T-helper 2 cell treated with Interferon-gamma antibody and Interleukin-4, amounts not matched to agents 5 μg/mL and 100 μg/mL, for 36 hours (primary cell): ENCODE measurements at regions not wholly inside any gene's neighbourhood (a gene's known extent, or its start where the extent isn't known, plus 50 kb on each side); places are given as distances from the start of the nearest gene placed in this dataset.

Source experiments
- DNase-seq: peaks from one replicate; pipeline ENCODE4 v3.0.0; 2021; ENCODE audit warnings: low spot score
- H3K27ac Mint-ChIP-seq: one replicate; pipeline ENCODE4 v1.8.0; 2021; ENCODE audit warnings: mild to moderate bottlenecking, mixed read lengths
- H3K27me3 Mint-ChIP-seq: one replicate; pipeline ENCODE4 v1.8.0; 2021; ENCODE audit warnings: low read depth, mixed read lengths
- H3K36me3 Mint-ChIP-seq: one replicate; pipeline ENCODE4 v1.8.0; 2021; ENCODE audit warnings: low read depth, mixed read lengths
- H3K4me1 Mint-ChIP-seq: one replicate; pipeline ENCODE4 v1.8.0; 2021; ENCODE audit warnings: low read depth, mixed read lengths
- H3K4me3 Mint-ChIP-seq: one replicate; pipeline ENCODE4 v1.8.0; 2022; ENCODE audit warnings: mild to moderate bottlenecking, moderate library complexity, mixed read lengths
- H3K9me3 Mint-ChIP-seq: one replicate; pipeline ENCODE4 v1.8.0; 2021; ENCODE audit warnings: mixed read lengths

- no peaks in the 10 kb centered on the region for H3K4me1 Mint-ChIP-seq
These were observed 348.1 kb upstream of the CITED2 start for GRCh38 chr6:139722530-139722929.

GRCh38 chr6:139721954-139722353 lies 347.5 kb upstream of the CITED2 start:
- Mint-ChIP-seq H3K9me3 (no peaks in the 10 kb centered on the region), H3K27me3 (peaks cover 2% of the 10 kb centered on the region), H3K36me3 (no peaks in the 10 kb centered on the region), H3K4me1 (no peaks in the 10 kb centered on the region), H3K27ac (no peak overlapping the region), H3K4me3 (no peak overlapping the region)
- no peak for DNase-seq

More at GRCh38 chr6:139722530-139722929, 348.1 kb upstream of the CITED2 start:
- Mint-ChIP-seq H3K27ac (no peak overlapping the region), H3K36me3 (no peaks in the 10 kb centered on the region), H3K27me3 (peaks cover 2% of the 10 kb centered on the region), H3K9me3 (no peaks in the 10 kb centered on the region), H3K4me3 (no peak overlapping the region)
- no peak for DNase-seq

- Mint-ChIP-seq H3K27ac (no peak overlapping the region), H3K4me3 (no peak overlapping the region), H3K4me1 (no peaks in the 10 kb centered on the region), H3K9me3 (no peaks in the 10 kb centered on the region), H3K36me3 (no peaks in the 10 kb centered on the region), H3K27me3 (peaks cover 15% of the 10 kb centered on the region)
- no peak for DNase-seq
These were observed 339.6 kb upstream of the CITED2 start for GRCh38 chr6:139713900-139714506.

GRCh38 chr6:139713424-139713823 lies 339.0 kb upstream of the CITED2 start:
- Mint-ChIP-seq H3K4me3 (no peak overlapping the region), H3K27ac (no peak overlapping the region), H3K27me3 (peaks cover 15% of the 10 kb centered on the region), H3K4me1 (no peaks in the 10 kb centered on the region), H3K9me3 (no peaks in the 10 kb centered on the region), H3K36me3 (no peaks in the 10 kb centered on the region)
- DNase-seq, result no peak

- Mint-ChIP-seq H3K4me1 (no peaks in the 10 kb centered on the region), H3K36me3 (no peaks in the 10 kb centered on the region), H3K9me3 (no peaks in the 10 kb centered on the region), H3K27ac (no peak overlapping the region), H3K27me3 (peaks cover 15% of the 10 kb centered on the region), H3K4me3 (no peak overlapping the region)
- DNase-seq, result no peak
These were observed 338.4 kb upstream of the CITED2 start for GRCh38 chr6:139712830-139713229.

- Mint-ChIP-seq H3K27me3 (peaks cover 15% of the 10 kb centered on the region), H3K27ac (no peak overlapping the region), H3K4me3 (no peak overlapping the region), H3K36me3 (no peaks in the 10 kb centered on the region), H3K4me1 (no peaks in the 10 kb centered on the region), H3K9me3 (no peaks in the 10 kb centered on the region)
- no peak for DNase-seq
These were observed 337.5 kb upstream of the CITED2 start for GRCh38 chr6:139711804-139712585.

- Mint-ChIP-seq H3K27ac (no peak overlapping the region), H3K4me3 (no peak overlapping the region), H3K27me3 (peaks cover 13% of the 10 kb centered on the region), H3K36me3 (no peaks in the 10 kb centered on the region), H3K9me3 (no peaks in the 10 kb centered on the region), H3K4me1 (no peaks in the 10 kb centered on the region)
- DNase-seq, result no peak
These were observed 336.1 kb upstream of the CITED2 start for GRCh38 chr6:139710556-139710955.

- peaks cover 13% of the 10 kb centered on the region for H3K27me3 Mint-ChIP-seq
- no peaks in the 10 kb centered on the region for H3K9me3 Mint-ChIP-seq
- no peaks in the 10 kb centered on the region for H3K36me3 Mint-ChIP-seq
- H3K27ac Mint-ChIP-seq, result no peak overlapping the region
- DNase-seq, result no peak
- H3K4me3 Mint-ChIP-seq, result no peak overlapping the region
- H3K4me1 Mint-ChIP-seq, result no peaks in the 10 kb centered on the region
These were observed 334.1 kb upstream of the CITED2 start for GRCh38 chr6:139708337-139709199.

GRCh38 chr6:139706912-139707311 lies 332.5 kb upstream of the CITED2 start:
- DNase-seq, result no peak
- H3K27me3 Mint-ChIP-seq, result peaks cover 11% of the 10 kb centered on the region
- H3K27ac Mint-ChIP-seq, result no peak overlapping the region
- no peaks in the 10 kb centered on the region for H3K9me3 Mint-ChIP-seq
- no peaks in the 10 kb centered on the region for H3K36me3 Mint-ChIP-seq
- H3K4me3 Mint-ChIP-seq, result no peak overlapping the region
- no peaks in the 10 kb centered on the region for H3K4me1 Mint-ChIP-seq

- Mint-ChIP-seq H3K4me3 (no peak overlapping the region), H3K36me3 (no peaks in the 10 kb centered on the region), H3K27ac (no peak overlapping the region), H3K9me3 (no peaks in the 10 kb centered on the region), H3K27me3 (peaks cover 6% of the 10 kb centered on the region), H3K4me1 (no peaks in the 10 kb centered on the region)
- DNase-seq, result no peak
These were observed 330.8 kb upstream of the CITED2 start for GRCh38 chr6:139705284-139705683.

GRCh38 chr6:139703780-139704179 lies 329.3 kb upstream of the CITED2 start:
- no peaks in the 10 kb centered on the region for H3K36me3 Mint-ChIP-seq
- DNase-seq, result no peak
- H3K4me3 Mint-ChIP-seq, result no peak overlapping the region
- no peaks in the 10 kb centered on the region for H3K9me3 Mint-ChIP-seq
- no peaks in the 10 kb centered on the region for H3K4me1 Mint-ChIP-seq
- H3K27me3 Mint-ChIP-seq, result peaks cover 3% of the 10 kb centered on the region
- no peak overlapping the region for H3K27ac Mint-ChIP-seq

- Mint-ChIP-seq H3K36me3 (no peaks in the 10 kb centered on the region), H3K4me1 (no peaks in the 10 kb centered on the region), H3K4me3 (no peak overlapping the region), H3K27me3 (peaks cover 3% of the 10 kb centered on the region), H3K27ac (no peak overlapping the region), H3K9me3 (no peaks in the 10 kb centered on the region)
- no peak for DNase-seq
These were observed 328.3 kb upstream of the CITED2 start for GRCh38 chr6:139702706-139703105.

- Mint-ChIP-seq H3K27ac (no peak overlapping the region), H3K27me3 (peaks cover 3% of the 10 kb centered on the region), H3K36me3 (no peaks in the 10 kb centered on the region), H3K4me1 (no peaks in the 10 kb centered on the region), H3K4me3 (no peak overlapping the region), H3K9me3 (no peaks in the 10 kb centered on the region)
- no peak for DNase-seq
These were observed 327.2 kb upstream of the CITED2 start for GRCh38 chr6:139701695-139702094.

- Mint-ChIP-seq H3K4me1 (no peaks in the 10 kb centered on the region), H3K4me3 (no peak overlapping the region), H3K36me3 (no peaks in the 10 kb centered on the region), H3K27ac (no peak overlapping the region), H3K9me3 (no peaks in the 10 kb centered on the region), H3K27me3 (peaks cover 3% of the 10 kb centered on the region)
- DNase-seq, result no peak
These were observed 326.6 kb upstream of the CITED2 start for GRCh38 chr6:139701003-139701402.
